Endothelial cell of umbilical vein (primary cell): ENCODE measurements at regions not wholly inside any gene's neighbourhood (a gene's known extent, or its start where the extent isn't known, plus 50 kb on each side); places are given as distances from the start of the nearest gene placed in this dataset.

Experiments
- BruUV-seq: library from RNA; stranded (reverse); fragments of 400-500 nt; replicated peaks from 2 replicates; lab custom pipeline; 2021; lab: Mats Ljungman, UMichigan
- CTCF ChIA-PET: fragments of 300-600, 350-600 bp; sonication (Branson Sonifier 250); formaldehyde crosslinking; loops from one replicate; lab custom pipeline; 2021; ENCODE audit warnings: antibody characterized with exemption, inconsistent platforms; lab: Charles Lee
- POLR2A ChIA-PET: fragments of 300-600, 350-600 bp; sonication (Branson Sonifier 250); formaldehyde crosslinking; loops from one replicate; lab custom pipeline; 2021; ENCODE audit warnings: antibody characterized with exemption, inconsistent platforms; lab: Charles Lee
- DNase-seq: peaks from one replicate; pipeline ENCODE4 v3.0.0-alpha.2; 2011; ENCODE audit warnings: low read depth, low spot score
- FAIRE-seq: peaks from 2 replicates; lab custom pipeline; 2011; peaks lifted over from hg19 to GRCh38; lab: Jason Lieb, UNC
- H2AFZ ChIP-seq: 2 replicates; pipeline ENCODE4 v1.6.0; 2012; ENCODE audit warnings: low read depth, low read length, control low read depth, inconsistent platforms
- H3K27ac ChIP-seq: 2 replicates; pipeline ENCODE4 v1.5.1; 2011; ENCODE audit warnings: low read depth, mild to moderate bottlenecking, control low read depth, low read length, moderate library complexity; ENCODE audit not compliant: insufficient read depth
- H3K27me3 ChIP-seq, 2 experiments: 2 replicates each; pipeline versions ENCODE4 v1.6.0 to v1.6.1; 2011; ENCODE audit warnings: low read length in 2 of 2, mixed read lengths in 1 of 2; ENCODE audit not compliant: control insufficient read depth in 2 of 2, insufficient read depth in 2 of 2
- H3K36me3 ChIP-seq, 2 experiments: 2 replicates in 1 of 2; 3 replicates in 1 of 2; pipeline ENCODE4 v1.5.1; 2011; ENCODE audit warnings: low read length in 2 of 2, mild to moderate bottlenecking in 1 of 2, moderate library complexity in 1 of 2; ENCODE audit not compliant: control insufficient read depth in 2 of 2, insufficient read depth in 2 of 2; ENCODE audit errors: extremely low read depth in 1 of 2
- H3K4me1 ChIP-seq: 3 replicates; pipeline ENCODE4 v1.5.1; 2011; ENCODE audit warnings: mild to moderate bottlenecking, low read length; ENCODE audit not compliant: control insufficient read depth, insufficient read depth; ENCODE audit errors: extremely low read depth
- H3K4me2 ChIP-seq: 2 replicates; pipeline ENCODE4 v1.6.1; 2011; ENCODE audit warnings: low read length, control low read depth, mixed read lengths; ENCODE audit not compliant: insufficient read depth
- H3K4me3 ChIP-seq, 3 experiments: fragments of 200-600 bp in 1 of 3; sonication (generic), shearing (Covaris generic) in 1 of 3; replicated peaks in 1 of 3; 2 replicates each; pipeline ENCODE4 v1.5.1; 2011 to 2016; ENCODE audit warnings: control low read depth in 3 of 3, low read length in 3 of 3, mild to moderate bottlenecking in 2 of 3, inconsistent platforms in 1 of 3, low read depth in 1 of 3, moderate library complexity in 1 of 3; ENCODE audit not compliant: insufficient read depth in 1 of 3
- H3K79me2 ChIP-seq: 2 replicates; pipeline ENCODE4 v1.6.0; 2012; ENCODE audit warnings: low read length, inconsistent platforms; ENCODE audit not compliant: control insufficient read depth, insufficient read depth
- H3K9ac ChIP-seq: replicated peaks from 2 replicates; pipeline ENCODE3; 2011; ENCODE audit warnings: low read length, control low read depth; ENCODE audit not compliant: insufficient read depth; ENCODE audit errors: extremely low read depth
- H3K9me1 ChIP-seq: replicated peaks from 3 replicates; pipeline ENCODE4 v1.6.0; 2011; ENCODE audit warnings: mild to moderate bottlenecking, low read length; ENCODE audit not compliant: control insufficient read depth, insufficient read depth; ENCODE audit errors: extremely low read depth
- H3K9me3 ChIP-seq: replicated peaks from 2 replicates; pipeline ENCODE4 v1.5.1; 2012; ENCODE audit warnings: low read length, inconsistent platforms; ENCODE audit not compliant: control insufficient read depth, insufficient read depth
- H4K20me1 ChIP-seq: replicated peaks from 2 replicates; pipeline ENCODE3; 2011; ENCODE audit warnings: mild to moderate bottlenecking, low read length; ENCODE audit not compliant: control insufficient read depth, insufficient read depth; ENCODE audit errors: extremely low read depth
- EZH2 ChIP-seq: IDR thresholded peaks from 2 replicates; pipeline ENCODE4 v1.6.1; 2012; ENCODE audit warnings: borderline replicate concordance, low read depth, mild to moderate bottlenecking, moderate library complexity, low read length, inconsistent platforms; ENCODE audit not compliant: severe bottlenecking
- FOS ChIP-seq: IDR thresholded peaks from 2 replicates; pipeline ENCODE4 v1.6.1; 2011; ENCODE audit warnings: mild to moderate bottlenecking, low read length, moderate library complexity, borderline replicate concordance; ENCODE audit not compliant: insufficient read depth
- GATA2 ChIP-seq: IDR thresholded peaks from 2 replicates; pipeline ENCODE4 v1.7.0; 2011; ENCODE audit warnings: low read depth, mild to moderate bottlenecking, moderate library complexity, mixed read lengths, low read length; ENCODE audit not compliant: insufficient read length, insufficient read depth
- JUN ChIP-seq: IDR thresholded peaks from 2 replicates; pipeline ENCODE4 v1.6.1; 2011; ENCODE audit warnings: borderline replicate concordance, low read depth; ENCODE audit not compliant: insufficient read length, insufficient read depth
- MYC ChIP-seq: IDR thresholded peaks from one replicate; pipeline ENCODE4 v1.6.1; 2011; ENCODE audit warnings: mild to moderate bottlenecking, low read depth, low read length
- POLR2A ChIP-seq: IDR thresholded peaks from 2 replicates; pipeline ENCODE4 v1.6.1; 2012; ENCODE audit warnings: low read depth, mild to moderate bottlenecking, control low read depth, low read length
- POLR2AphosphoS5 ChIP-seq: IDR thresholded peaks from 2 replicates; pipeline ENCODE4 v1.6.1; 2012; ENCODE audit warnings: low read depth, mild to moderate bottlenecking, control low read depth, low read length, moderate library complexity; ENCODE audit not compliant: insufficient read depth
- dilution Hi-C: fragments of 300-500 bp; cut with MboI; formaldehyde crosslinking; loops from one replicate; pipeline ENCODE4 v1.15.0; 2019; ENCODE audit warnings: low sequenced_read_pairs; ENCODE audit not compliant: extremely low pct_ligation_motif_present
- intact Hi-C: fragments of 100-400 bp; cut with micrococcal nuclease; formaldehyde crosslinking; loops from one replicate; pipeline ENCODE4 v1.10.0; 2022
- TF ChIP-seq, protein P1 (sequence below), 2 donors: IDR thresholded peaks; 1 replicate in 1 of 2; 2 replicates in 1 of 2; pipeline ENCODE4 v1.5.1; 2011; ENCODE audit warnings: low read length in 2 of 2, mild to moderate bottlenecking in 2 of 2, moderate library complexity in 2 of 2, control low read depth in 1 of 2, inconsistent platforms in 1 of 2, low read depth in 1 of 2; ENCODE audit not compliant: insufficient read depth in 1 of 2; ENCODE audit errors: extremely low read depth in 1 of 2
- TF ChIP-seq, protein P2 (sequence below): IDR thresholded peaks from 2 replicates; pipeline ENCODE4 v1.6.1; 2011; ENCODE audit not compliant: insufficient read depth, insufficient read length

DNA sequence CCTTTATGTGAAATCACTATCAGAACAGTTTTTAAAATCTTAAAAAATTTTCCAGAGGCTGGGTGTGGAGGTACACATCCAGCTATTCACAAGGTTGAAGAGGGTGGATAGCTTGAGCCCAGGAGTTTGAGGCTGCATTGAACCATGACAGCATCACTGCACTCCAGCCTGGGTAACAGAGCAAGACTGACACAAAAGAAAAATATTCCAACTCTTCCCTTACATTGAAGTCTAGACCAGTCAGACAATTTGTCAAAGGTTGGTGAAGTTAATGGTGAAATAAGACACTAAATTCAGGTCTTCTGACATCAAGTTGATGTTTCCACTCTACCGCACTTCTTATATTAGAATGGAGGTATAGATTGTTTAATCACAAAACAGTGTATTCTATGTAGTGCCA is 52.8 kb downstream of the HYCC2 start:
- Histone ChIP-seq H2AFZ (no peak overlapping the region), H3K4me2 (no peak overlapping the region), H3K27me3 (no peaks in the 10 kb centered on the region), H3K4me1 (no peaks in the 10 kb centered on the region), H3K4me3 (no peak overlapping the region), H3K36me3 (peaks cover 0 to 4% of the 10 kb centered on the region in 2 experiments), H3K27ac (no peak overlapping the region), H3K9me3 (no peaks in the 10 kb centered on the region), H3K9me1 (no peaks in the 10 kb centered on the region), H3K9ac (no peak overlapping the region), H4K20me1 (no peaks in the 10 kb centered on the region), H3K79me2 (no peaks in the 10 kb centered on the region)
- ChIA-PET POLR2A (no interaction called here), CTCF (interaction anchor here (1.2 kb wide), 1 partner anchor 50 kb away, joined by 3 read pairs; no protein-coding TSS in a partner anchor)
- BruUV-seq, result no TSS peak
- TF ChIP-seq POLR2A (no peak), MYC (no peak), POLR2AphosphoS5 (no peak), GATA2 (no peak), JUN (no peak), FOS (no peak), EZH2 (no peak)
- TF ChIP-seq, protein P1, sequence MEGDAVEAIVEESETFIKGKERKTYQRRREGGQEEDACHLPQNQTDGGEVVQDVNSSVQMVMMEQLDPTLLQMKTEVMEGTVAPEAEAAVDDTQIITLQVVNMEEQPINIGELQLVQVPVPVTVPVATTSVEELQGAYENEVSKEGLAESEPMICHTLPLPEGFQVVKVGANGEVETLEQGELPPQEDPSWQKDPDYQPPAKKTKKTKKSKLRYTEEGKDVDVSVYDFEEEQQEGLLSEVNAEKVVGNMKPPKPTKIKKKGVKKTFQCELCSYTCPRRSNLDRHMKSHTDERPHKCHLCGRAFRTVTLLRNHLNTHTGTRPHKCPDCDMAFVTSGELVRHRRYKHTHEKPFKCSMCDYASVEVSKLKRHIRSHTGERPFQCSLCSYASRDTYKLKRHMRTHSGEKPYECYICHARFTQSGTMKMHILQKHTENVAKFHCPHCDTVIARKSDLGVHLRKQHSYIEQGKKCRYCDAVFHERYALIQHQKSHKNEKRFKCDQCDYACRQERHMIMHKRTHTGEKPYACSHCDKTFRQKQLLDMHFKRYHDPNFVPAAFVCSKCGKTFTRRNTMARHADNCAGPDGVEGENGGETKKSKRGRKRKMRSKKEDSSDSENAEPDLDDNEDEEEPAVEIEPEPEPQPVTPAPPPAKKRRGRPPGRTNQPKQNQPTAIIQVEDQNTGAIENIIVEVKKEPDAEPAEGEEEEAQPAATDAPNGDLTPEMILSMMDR (IDR thresholded peaks at IDR 0.05; ENCODE audit: extremely low read depth in 1 of 2, insufficient read depth in 1 of 2, low read depth in 1 of 2, low read length in 2 of 2), result no peak
- TF ChIP-seq, protein P2, sequence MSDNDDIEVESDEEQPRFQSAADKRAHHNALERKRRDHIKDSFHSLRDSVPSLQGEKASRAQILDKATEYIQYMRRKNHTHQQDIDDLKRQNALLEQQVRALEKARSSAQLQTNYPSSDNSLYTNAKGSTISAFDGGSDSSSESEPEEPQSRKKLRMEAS, result no peak
- FAIRE-seq (no peak), DNase-seq (no peak)
- dilution Hi-C loops (no loop called here), intact Hi-C loops (no loop called here)
